NT2/D1 (cell line): ENCODE measurements at regions not wholly inside any gene's neighbourhood (a gene's known extent, or its start where the extent isn't known, plus 50 kb on each side); places are given as distances from the start of the nearest gene placed in this dataset.

Source experiments
- SUZ12 ChIP-seq: IDR thresholded peaks from 2 replicates; pipeline ENCODE4 v1.6.1; 2011; ENCODE audit not compliant: insufficient read length, insufficient read depth; ENCODE audit errors: extremely low read depth
- YY1 ChIP-seq: IDR thresholded peaks from 2 replicates; pipeline ENCODE4 v1.6.1; 2011; ENCODE audit not compliant: insufficient read length, insufficient read depth
- ZNF274 ChIP-seq: IDR thresholded peaks from 2 replicates; pipeline ENCODE4 v1.6.1; 2011; ENCODE audit warnings: mild to moderate bottlenecking, low read depth, low read length

GRCh38 chr3:117016378-117016777 is 306.8 kb downstream of the TUSC7 start:
- no peak for TF ChIP-seq YY1
- no peak for TF ChIP-seq SUZ12
- no peak for TF ChIP-seq ZNF274
